SK-MEL-5 (cell line): ENCODE measurements at regions not wholly inside any gene's neighbourhood (a gene's known extent, or its start where the extent isn't known, plus 50 kb on each side); places are given as distances from the start of the nearest gene placed in this dataset.
"Not testable (repeated sequence)": the region's sequence is repeated elsewhere in the genome, so short reads cannot be mapped to it uniquely, and the experiment has no call there.

ENCODE experiments used
- DNase-seq: peaks from one replicate; pipeline ENCODE4 v3.0.0-alpha.2; 2016; ENCODE audit warnings: low read depth, low spot score
- in situ Hi-C: cut with HindIII; loops from 2 replicates; pipeline ENCODE4 v1.10.0; 2016; ENCODE audit warnings: low sequenced_read_pairs, high pct_unique_total_duplicates, low pct_unique_long_range_greater_than_20kb

GRCh38 chr4:124432500-124432899, 280.0 kb downstream of the ANKRD50 start:
- in situ Hi-C loops, result no loop called here
- no peak for DNase-seq

- no peak for DNase-seq
- in situ Hi-C loops, result no loop called here
Measured at GRCh38 chr4:124433044-124433443, 279.5 kb downstream of the ANKRD50 start.

GRCh38 chr4:124433500-124433899, 279.0 kb downstream of the ANKRD50 start:
- no peak for DNase-seq
- in situ Hi-C loops, result no loop called here

GRCh38 chr4:124435274-124435950, 277.1 kb downstream of the ANKRD50 start:
- no peak for DNase-seq
- in situ Hi-C loops, result no loop called here

GRCh38 chr4:124437853-124438495, 274.6 kb downstream of the ANKRD50 start:
- DNase-seq, result no peak
- in situ Hi-C loops, result no loop called here

GRCh38 chr4:124445071-124445470, 267.5 kb downstream of the ANKRD50 start:
- no peak for DNase-seq
- in situ Hi-C loops, result no loop called here

- in situ Hi-C loops, result no loop called here
- no peak for DNase-seq
Measured at GRCh38 chr4:124449881-124450280, 262.7 kb downstream of the ANKRD50 start.

- no peak for DNase-seq
- in situ Hi-C loops, result no loop called here
Measured at GRCh38 chr4:124450851-124451250, 261.7 kb downstream of the ANKRD50 start.

- no peak for DNase-seq
- in situ Hi-C loops, result no loop called here
Measured at GRCh38 chr4:124454772-124455270, 257.7 kb downstream of the ANKRD50 start.

GRCh38 chr4:124455671-124456070, 256.9 kb downstream of the ANKRD50 start:
- DNase-seq, result no peak
- in situ Hi-C loops, result no loop called here

GRCh38 chr4:124459196-124459940, 253.2 kb downstream of the ANKRD50 start:
- in situ Hi-C loops, result no loop called here
- DNase-seq, result no peak

- peak; percentile 51 for DNase-seq
- in situ Hi-C loops, result no loop called here
Measured at GRCh38 chr4:124459941-124460310, 252.6 kb downstream of the ANKRD50 start.

- in situ Hi-C loops, DNase-seq: not testable (repeated sequence)
Measured at GRCh38 chr4:124461592-124461991, 250.9 kb downstream of the ANKRD50 start.

GRCh38 chr4:124462954-124463828, 249.3 kb downstream of the ANKRD50 start:
- DNase-seq, result no peak
- in situ Hi-C loops, result no loop called here

GRCh38 chr4:124464836-124465235, 247.7 kb downstream of the ANKRD50 start:
- in situ Hi-C loops, result no loop called here
- no peak for DNase-seq

- in situ Hi-C loops, result no loop called here
- no peak for DNase-seq
Measured at GRCh38 chr4:124468360-124468759, 244.2 kb downstream of the ANKRD50 start.

- no peak for DNase-seq
- in situ Hi-C loops, result no loop called here
Measured at GRCh38 chr4:124469981-124470380, 242.6 kb downstream of the ANKRD50 start.

GRCh38 chr4:124478470-124478869, 234.1 kb downstream of the ANKRD50 start:
- in situ Hi-C loops, result no loop called here
- DNase-seq, result no peak
